GM12892 (cell line): ENCODE measurements at regions not wholly inside any gene's neighbourhood (a gene's known extent, or its start where the extent isn't known, plus 50 kb on each side); places are given as distances from the start of the nearest gene placed in this dataset.

ENCODE experiments used
- POLR2A ChIP-seq: IDR thresholded peaks from 2 replicates; pipeline ENCODE4 v1.6.1; 2011; ENCODE audit warnings: low read depth, low read length, control low read depth
- POLR2AphosphoS5 ChIP-seq: IDR thresholded peaks from 2 replicates; pipeline ENCODE4 v1.6.1; 2011; ENCODE audit warnings: low read depth, low read length, control low read depth

GRCh38 chr6:14759976-14760672 lies 485.7 kb upstream of the JARID2 start:
- TF ChIP-seq POLR2AphosphoS5 = no peak
- TF ChIP-seq POLR2A = no peak
